Thyroid gland (tissue), 4 donors: ENCODE measurements at regions not wholly inside any gene's neighbourhood (a gene's known extent, or its start where the extent isn't known, plus 50 kb on each side); places are given as distances from the start of the nearest gene placed in this dataset.

ENCODE experiments used
- DNase-seq, 2 donors: peaks; one replicate each; pipeline ENCODE4 v3.0.0-alpha.2; 2019
- H3K27ac ChIP-seq, 3 donors: fragments of 200-600 bp; sonication (generic); 1 replicate in 2 of 3; 2 replicates in 1 of 3; pipeline ENCODE4 v1.5.1; 2016 to 2019; ENCODE audit warnings: mild to moderate bottlenecking in 1 of 3, moderate library complexity in 1 of 3
- H3K27me3 ChIP-seq: fragments of 200-600 bp; sonication (generic); one replicate; pipeline ENCODE4 v1.5.1; 2019
- H3K36me3 ChIP-seq, 2 donors: fragments of 200-600 bp; sonication (generic); one replicate each; pipeline ENCODE4 v1.5.1; 2016 to 2019
- H3K4me1 ChIP-seq, 2 donors: fragments of 200-600 bp; sonication (generic); one replicate each; pipeline ENCODE4 v1.5.1; 2017 to 2019
- H3K4me3 ChIP-seq, 3 donors: fragments of 200-600 bp; sonication (generic); replicated peaks in 1 of 3; 1 replicate in 2 of 3; 2 replicates in 1 of 3; pipeline ENCODE4 v1.5.1; 2016; ENCODE audit warnings: mild to moderate bottlenecking in 1 of 3
- H3K9me3 ChIP-seq: fragments of 200-600 bp; sonication (generic); one replicate; pipeline ENCODE4 v1.5.1; 2017
- POLR2A ChIP-seq, 2 donors: fragments of 450-650 bp; IDR thresholded peaks; one replicate each; pipeline ENCODE4 v1.6.1; 2017; ENCODE audit warnings: antibody characterized with exemption in 2 of 2, mild to moderate bottlenecking in 2 of 2, moderate library complexity in 1 of 2
- WGBS, 2 donors: methylation state at CpG; one replicate each; pipeline ENCODE4 v1.1.5; 2017; 5-methylcytosine and 5-hydroxymethylcytosine counted together
- intact Hi-C: fragments of 100-400 bp; cut with DNase I; formaldehyde crosslinking; loops from one replicate; pipeline ENCODE4 v1.15.1; 2023
- TF ChIP-seq, protein P1 (sequence below), 6 experiments: fragments of 200-600 bp in 3 of 6; fragments of 450-650 bp in 3 of 6; sonication (generic) in 3 of 6; IDR thresholded peaks; one replicate each; pipeline ENCODE4 v1.5.1; 2016 to 2019; ENCODE audit warnings: antibody characterized with exemption in 6 of 6, mild to moderate bottlenecking in 2 of 6, inconsistent platforms in 1 of 6, moderate library complexity in 1 of 6

- Histone ChIP-seq H3K27me3 (peaks cover 21% of the 10 kb centered on the region), H3K27ac (no peak overlapping the region), H3K4me3 (no peak overlapping the region), H3K4me1 (peaks cover 14 to 16% of the 10 kb centered on the region in 2 donors), H3K36me3 (no peaks in the 10 kb centered on the region), H3K9me3 (no peaks in the 10 kb centered on the region)
- no peak for DNase-seq
- 87 to 96% methylated on average over 4 of the region's 4 CpGs for WGBS, 2 donors
- intact Hi-C loops = loop anchor here (5.0 kb wide), 1 partner anchor 140 kb away; no protein-coding TSS in a partner anchor
- TF ChIP-seq POLR2A (IDR thresholded peaks at IDR 0.05) = no peak
- TF ChIP-seq, protein P1, sequence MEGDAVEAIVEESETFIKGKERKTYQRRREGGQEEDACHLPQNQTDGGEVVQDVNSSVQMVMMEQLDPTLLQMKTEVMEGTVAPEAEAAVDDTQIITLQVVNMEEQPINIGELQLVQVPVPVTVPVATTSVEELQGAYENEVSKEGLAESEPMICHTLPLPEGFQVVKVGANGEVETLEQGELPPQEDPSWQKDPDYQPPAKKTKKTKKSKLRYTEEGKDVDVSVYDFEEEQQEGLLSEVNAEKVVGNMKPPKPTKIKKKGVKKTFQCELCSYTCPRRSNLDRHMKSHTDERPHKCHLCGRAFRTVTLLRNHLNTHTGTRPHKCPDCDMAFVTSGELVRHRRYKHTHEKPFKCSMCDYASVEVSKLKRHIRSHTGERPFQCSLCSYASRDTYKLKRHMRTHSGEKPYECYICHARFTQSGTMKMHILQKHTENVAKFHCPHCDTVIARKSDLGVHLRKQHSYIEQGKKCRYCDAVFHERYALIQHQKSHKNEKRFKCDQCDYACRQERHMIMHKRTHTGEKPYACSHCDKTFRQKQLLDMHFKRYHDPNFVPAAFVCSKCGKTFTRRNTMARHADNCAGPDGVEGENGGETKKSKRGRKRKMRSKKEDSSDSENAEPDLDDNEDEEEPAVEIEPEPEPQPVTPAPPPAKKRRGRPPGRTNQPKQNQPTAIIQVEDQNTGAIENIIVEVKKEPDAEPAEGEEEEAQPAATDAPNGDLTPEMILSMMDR (IDR thresholded peaks at IDR 0.05) = no peak
Observed at GRCh38 chr5:154607746-154608145, 129.7 kb upstream of the HAND1 start.

- Histone ChIP-seq H3K9me3 (no peaks in the 10 kb centered on the region), H3K27me3 (peaks cover 11% of the 10 kb centered on the region), H3K27ac (no peak overlapping the region), H3K4me1 (peaks cover 11 to 12% of the 10 kb centered on the region in 2 donors), H3K4me3 (no peak overlapping the region), H3K36me3 (no peaks in the 10 kb centered on the region)
- TF ChIP-seq, protein P1 (IDR thresholded peaks at IDR 0.05) = no peak
- TF ChIP-seq POLR2A (IDR thresholded peaks at IDR 0.05) = no peak
- DNase-seq = no peak
- 57 to 72% methylated on average over 4 of the region's 4 CpGs for WGBS, 2 donors
- intact Hi-C loops = loop anchor here (5.0 kb wide), 1 partner anchor 139 kb away; no protein-coding TSS in a partner anchor
Observed at GRCh38 chr5:154606246-154606645, 128.2 kb upstream of the HAND1 start.

DNA sequence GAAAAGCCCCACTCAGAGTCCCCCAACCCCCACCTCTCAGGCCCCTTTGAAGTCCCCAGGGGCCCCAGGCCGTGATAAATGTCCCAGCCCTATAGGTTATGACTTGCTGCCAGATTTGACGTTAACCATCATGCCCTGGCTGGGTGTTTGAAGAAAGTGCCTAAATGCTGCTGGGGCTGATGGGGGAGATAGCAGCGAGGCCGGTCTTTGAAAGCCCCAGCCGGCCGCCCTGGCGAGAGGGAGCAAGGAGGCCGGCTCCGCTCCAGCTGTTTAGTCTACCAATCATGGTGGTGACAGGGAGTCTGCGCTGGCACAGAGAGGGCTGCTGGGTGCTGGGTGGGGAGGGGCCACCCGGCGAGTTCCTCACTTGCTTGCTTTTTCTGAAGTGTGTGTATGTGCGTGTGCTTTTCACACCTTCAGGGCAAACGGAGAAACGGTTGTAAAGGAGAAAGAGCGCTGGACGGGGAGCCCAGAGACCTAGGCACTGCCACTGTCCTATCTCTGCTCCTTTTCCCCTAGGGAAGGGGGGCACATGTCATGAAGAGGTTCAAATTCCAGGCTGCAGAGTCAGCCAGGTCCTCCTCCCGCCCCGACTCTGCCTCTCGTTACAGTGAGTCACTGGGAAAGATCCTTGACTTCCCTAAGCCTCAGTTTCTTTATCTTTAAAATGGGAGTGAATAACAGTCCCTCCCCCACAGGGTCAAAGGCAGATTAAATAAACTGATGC, 126.1 kb upstream of the HAND1 start:
- 5 to 6% methylated on average over 20 of the region's 20 CpGs for WGBS, 2 donors
- TF ChIP-seq, protein P1 (IDR thresholded peaks at IDR 0.05) = no peak
- no peak for TF ChIP-seq POLR2A (IDR thresholded peaks at IDR 0.05)

DNA sequence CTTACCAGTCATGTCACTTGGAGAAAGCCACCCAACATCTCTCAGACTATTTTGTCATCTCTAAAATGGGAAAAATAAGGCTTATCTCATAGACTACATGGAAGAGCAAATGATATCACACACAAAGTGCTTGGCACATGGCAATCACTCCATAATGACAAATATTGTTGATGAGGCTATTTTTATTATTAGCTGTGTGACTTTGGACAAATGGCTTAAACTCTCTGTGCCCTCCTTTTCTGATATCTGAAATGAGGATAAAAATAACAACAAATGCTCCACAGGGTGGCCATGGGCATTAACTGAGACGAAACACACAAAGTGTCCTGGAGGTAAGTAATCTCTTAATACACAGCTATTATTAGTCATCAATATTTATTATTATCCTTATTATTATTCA, 125.5 kb upstream of the HAND1 start:
- intact Hi-C loops = no loop called here
- no peak overlapping the region for H3K27ac ChIP-seq
- no peaks in the 10 kb centered on the region for H3K9me3 ChIP-seq
- H3K36me3 ChIP-seq = no peaks in the 10 kb centered on the region
- TF ChIP-seq, protein P1 (IDR thresholded peaks at IDR 0.05) = no peak
- TF ChIP-seq POLR2A (IDR thresholded peaks at IDR 0.05) = no peak
- no peak overlapping the region for H3K4me3 ChIP-seq
- H3K27me3 ChIP-seq = no peaks in the 10 kb centered on the region
- no peaks in the 10 kb centered on the region for H3K4me1 ChIP-seq
- WGBS, 2 donors = 79 to 90% methylated on average over 1 of the region's 1 CpG
- no peak for DNase-seq

More for the DNA sequence above, 126.1 kb upstream of the HAND1 start:
- peak; percentile 42 to 43 for DNase-seq
- H3K36me3 ChIP-seq = no peaks in the 10 kb centered on the region
- no peaks in the 10 kb centered on the region for H3K4me1 ChIP-seq
- H3K27me3 ChIP-seq = no peaks in the 10 kb centered on the region
- no peak overlapping the region for H3K4me3 ChIP-seq
- H3K9me3 ChIP-seq = no peaks in the 10 kb centered on the region
- H3K27ac ChIP-seq = no peak overlapping the region
- intact Hi-C loops = no loop called here

DNA sequence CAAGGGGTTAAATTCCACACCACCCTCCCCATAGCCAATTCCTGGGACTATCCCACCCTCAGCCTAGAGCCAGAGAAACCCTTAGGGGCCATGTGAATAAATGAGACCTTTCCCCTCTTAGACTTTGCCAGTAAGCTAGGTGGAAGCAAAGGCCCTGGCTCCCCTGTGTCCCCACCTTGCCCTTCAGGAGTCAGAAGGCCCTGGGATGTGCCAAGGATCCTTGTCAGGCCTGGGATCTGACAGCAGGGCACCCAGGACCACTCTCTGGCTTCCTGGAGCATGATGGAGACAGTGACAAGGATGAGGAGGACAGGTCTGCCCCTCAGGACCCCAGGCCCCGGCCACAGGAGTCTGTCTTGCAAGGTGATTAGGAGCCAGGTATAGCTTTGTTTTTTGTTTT, 125.0 kb upstream of the HAND1 start:
- DNase-seq = no peak
- H3K4me3 ChIP-seq = no peak overlapping the region
- no peak for TF ChIP-seq POLR2A (IDR thresholded peaks at IDR 0.05)
- TF ChIP-seq, protein P1 (IDR thresholded peaks at IDR 0.05) = no peak
- no peaks in the 10 kb centered on the region for H3K27me3 ChIP-seq
- 50 to 77% methylated on average over 1 of the region's 1 CpG for WGBS, 2 donors
- H3K27ac ChIP-seq = no peak overlapping the region
- no peaks in the 10 kb centered on the region for H3K9me3 ChIP-seq
- intact Hi-C loops = no loop called here
- H3K4me1 ChIP-seq = no peaks in the 10 kb centered on the region
- H3K36me3 ChIP-seq = no peaks in the 10 kb centered on the region
